H9 (cell line): ENCODE measurements at regions not wholly inside any gene's neighbourhood (a gene's known extent, or its start where the extent isn't known, plus 50 kb on each side); places are given as distances from the start of the nearest gene placed in this dataset.

Source experiments
- DNase-seq: peaks from one replicate; pipeline ENCODE4 v3.0.0-alpha.2; 2017
- H2AFZ ChIP-seq: one replicate; pipeline ENCODE4 v1.6.1; 2013; ENCODE audit warnings: mild to moderate bottlenecking, low read length, control low read depth, moderate library complexity
- H2AK5ac ChIP-seq: 2 replicates; pipeline ENCODE4 v1.6.1; 2013; ENCODE audit warnings: low read length, control low read depth, mixed read lengths; ENCODE audit not compliant: insufficient read length
- H2BK120ac ChIP-seq: one replicate; pipeline ENCODE4 v1.6.1; 2013; ENCODE audit warnings: low read depth, mild to moderate bottlenecking, low read length, control low read depth, inconsistent platforms; ENCODE audit not compliant: poor library complexity, severe bottlenecking
- H2BK12ac ChIP-seq: 2 replicates; pipeline ENCODE4 v1.6.1; 2013; ENCODE audit warnings: low read length, control low read depth, mixed read lengths, low read depth; ENCODE audit not compliant: insufficient read length
- H2BK15ac ChIP-seq: 2 replicates; pipeline ENCODE4 v1.6.1; 2013; ENCODE audit warnings: low read depth, low read length, control low read depth
- H2BK20ac ChIP-seq: one replicate; pipeline ENCODE4 v1.6.1; 2013; ENCODE audit warnings: low read depth, mild to moderate bottlenecking, low read length, control low read depth, inconsistent platforms; ENCODE audit not compliant: poor library complexity, severe bottlenecking
- H2BK5ac ChIP-seq: 2 replicates; pipeline ENCODE4 v1.6.1; 2013; ENCODE audit warnings: low read length, control low read depth, mixed read lengths; ENCODE audit not compliant: insufficient read length
- H3K14ac ChIP-seq: 2 replicates; pipeline ENCODE4 v1.6.1; 2013; ENCODE audit warnings: low read length, control low read depth; ENCODE audit not compliant: insufficient read depth
- H3K18ac ChIP-seq: 2 replicates; pipeline ENCODE4 v1.6.1; 2013; ENCODE audit warnings: low read depth, mild to moderate bottlenecking, mixed read lengths, low read length, control low read depth; ENCODE audit not compliant: insufficient read length
- H3K23ac ChIP-seq: 2 replicates; pipeline ENCODE4 v1.6.1; 2013; ENCODE audit warnings: low read length, control low read depth, mixed read lengths, low read depth; ENCODE audit not compliant: insufficient read length
- H3K23me2 ChIP-seq: 2 replicates; pipeline ENCODE4 v1.6.1; 2013; ENCODE audit warnings: low read depth, mild to moderate bottlenecking, mixed read lengths, low read length, control low read depth; ENCODE audit not compliant: insufficient read length, poor library complexity, severe bottlenecking
- H3K27ac ChIP-seq: 2 replicates; pipeline ENCODE4 v1.5.1; 2013; ENCODE audit warnings: low read length, control low read depth, mixed read lengths, low read depth; ENCODE audit not compliant: insufficient read length
- H3K27me3 ChIP-seq: 2 replicates; pipeline ENCODE4 v1.6.1; 2013; ENCODE audit warnings: low read length, control low read depth, inconsistent platforms; ENCODE audit not compliant: insufficient read depth
- H3K4ac ChIP-seq: 2 replicates; pipeline ENCODE4 v1.6.1; 2013; ENCODE audit warnings: low read depth, mild to moderate bottlenecking, control low read depth, inconsistent platforms, low read length, moderate library complexity
- H3K4me1 ChIP-seq: 2 replicates; pipeline ENCODE4 v1.6.1; 2013; ENCODE audit warnings: low read length, control low read depth, inconsistent platforms; ENCODE audit not compliant: insufficient read depth
- H3K4me2 ChIP-seq: 2 replicates; pipeline ENCODE4 v1.6.1; 2013; ENCODE audit warnings: low read length, control low read depth, mixed read lengths; ENCODE audit not compliant: insufficient read length, insufficient read depth
- H3K56ac ChIP-seq: 2 replicates; pipeline ENCODE4 v1.6.1; 2013; ENCODE audit warnings: low read depth, mild to moderate bottlenecking, mixed read lengths, low read length, control low read depth; ENCODE audit not compliant: insufficient read length
- H3K79me1 ChIP-seq: 2 replicates; pipeline ENCODE4 v1.6.1; 2013; ENCODE audit warnings: low read depth, mild to moderate bottlenecking, moderate library complexity, low read length, control low read depth, inconsistent platforms; ENCODE audit not compliant: insufficient read depth, poor library complexity, severe bottlenecking
- H3K79me2 ChIP-seq: 2 replicates; pipeline ENCODE4 v1.6.1; 2013; ENCODE audit warnings: low read length, control low read depth, inconsistent platforms; ENCODE audit not compliant: insufficient read depth
- H3K9ac ChIP-seq: 2 replicates; pipeline ENCODE4 v1.6.1; 2013; ENCODE audit warnings: low read length, control low read depth, mixed read lengths; ENCODE audit not compliant: insufficient read length; ENCODE audit errors: extremely low read depth
- H3K9me3 ChIP-seq: one replicate; pipeline ENCODE4 v1.6.1; 2013; ENCODE audit warnings: low read depth, low read length, inconsistent platforms; ENCODE audit not compliant: control insufficient read depth
- H3T11ph ChIP-seq: one replicate; pipeline ENCODE4 v1.6.1; 2013; ENCODE audit warnings: mild to moderate bottlenecking, low read length, control low read depth, inconsistent platforms
- H4K20me1 ChIP-seq: one replicate; pipeline ENCODE4 v1.6.1; 2013; ENCODE audit not compliant: control insufficient read depth, insufficient read length, insufficient read depth
- H4K5ac ChIP-seq: 2 replicates; pipeline ENCODE4 v1.6.1; 2013; ENCODE audit warnings: low read depth, mild to moderate bottlenecking, mixed read lengths, low read length, control low read depth; ENCODE audit not compliant: insufficient read length
- H4K8ac ChIP-seq: replicated peaks from 2 replicates; pipeline ENCODE4 v1.6.1; 2013; ENCODE audit warnings: low read length, control low read depth, mixed read lengths, low read depth; ENCODE audit not compliant: insufficient read length
- H4K91ac ChIP-seq: 2 replicates; pipeline ENCODE4 v1.6.1; 2013; ENCODE audit warnings: low read depth, mild to moderate bottlenecking, moderate library complexity, mixed read lengths, low read length, control low read depth; ENCODE audit not compliant: insufficient read length
- H3K27ac Mint-ChIP-seq, 3 experiments: 2 replicates in 2 of 3; 3 replicates in 1 of 3; pipeline ENCODE4 v1.8.0; 2020 to 2021; ENCODE audit warnings: mixed read lengths in 3 of 3, mild to moderate bottlenecking in 1 of 3, moderate library complexity in 1 of 3
- H3K27me3 Mint-ChIP-seq: 2 replicates; pipeline ENCODE4 v1.8.0; 2021; ENCODE audit warnings: low read depth, mild to moderate bottlenecking, moderate library complexity, mixed read lengths
- H3K36me3 Mint-ChIP-seq, 3 experiments: 2 replicates in 2 of 3; 3 replicates in 1 of 3; pipeline ENCODE4 v1.8.0; 2020 to 2021; ENCODE audit warnings: low read depth in 3 of 3, mixed read lengths in 3 of 3; ENCODE audit not compliant: insufficient read depth in 1 of 3
- H3K4me1 Mint-ChIP-seq, 2 experiments: 2 replicates each; pipeline ENCODE4 v1.8.0; 2020; ENCODE audit warnings: mixed read lengths in 2 of 2
- H3K4me3 Mint-ChIP-seq, 2 experiments: 2 replicates in 1 of 2; 3 replicates in 1 of 2; pipeline ENCODE4 v1.8.0; 2020 to 2021; ENCODE audit warnings: mild to moderate bottlenecking in 2 of 2, mixed read lengths in 2 of 2, moderate library complexity in 1 of 2
- H3K9me3 Mint-ChIP-seq, 2 experiments: 2 replicates in 1 of 2; 3 replicates in 1 of 2; pipeline ENCODE4 v1.8.0; 2020; ENCODE audit warnings: mild to moderate bottlenecking in 2 of 2, mixed read lengths in 2 of 2, moderate library complexity in 1 of 2
- CTCF ChIP-seq: fragments of 200-600 bp; sonication (generic); conservative IDR thresholded peaks from 3 replicates; pipeline ENCODE4 v1.8.0; 2021; ENCODE audit warnings: antibody characterized with exemption, mild to moderate bottlenecking
- WGBS: extraction: QIAGEN DNeasy Blood & Tissue Kit; methylation state at CpG from one replicate; pipeline ENCODE4 v1.1.7; 2013; ENCODE audit warnings: missing lambda C conversion rate, low lambda C conversion rate, mixed read lengths; ENCODE audit not compliant: insufficient read length; ENCODE audit errors: extremely low coverage; 5-methylcytosine and 5-hydroxymethylcytosine counted together

- Histone ChIP-seq H3K79me2 (no peaks in the 10 kb centered on the region), H3K79me1 (no peaks in the 10 kb centered on the region), H3K23me2 (no peaks in the 10 kb centered on the region), H4K91ac (no peak overlapping the region), H2AFZ (no peak overlapping the region), H3K23ac (no peak overlapping the region), H2BK15ac (no peak overlapping the region), H3K27ac (no peak overlapping the region), H3K9ac (no peak overlapping the region), H3K56ac (no peak overlapping the region), H2BK5ac (no peak overlapping the region), H3K4me2 (no peak overlapping the region), H3K14ac (no peak overlapping the region), H2BK120ac (no peak overlapping the region), H2AK5ac (no peak overlapping the region), H3K4ac (no peak overlapping the region), H3K27me3 (no peaks in the 10 kb centered on the region), H2BK20ac (no peak overlapping the region), H2BK12ac (no peak overlapping the region), H3K4me1 (no peaks in the 10 kb centered on the region), H3T11ph (no peak overlapping the region), H3K18ac (no peak overlapping the region), H4K8ac (no peak overlapping the region), H4K5ac (no peak overlapping the region), H4K20me1 (no peaks in the 10 kb centered on the region), H3K9me3 (no peaks in the 10 kb centered on the region)
- no peak for DNase-seq
- H3K36me3 Mint-ChIP-seq: no peaks in the 10 kb centered on the region
- no peaks in the 10 kb centered on the region; the same call in 1 of the 2 replicates for H3K27me3 Mint-ChIP-seq
- H3K27ac Mint-ChIP-seq: peak overlapping the region in 1 of 3 experiments; percentile 25; a peak in 1 of 7 replicates
- no peaks in the 10 kb centered on the region for H3K9me3 Mint-ChIP-seq
- no peak for TF ChIP-seq CTCF
- WGBS: no CpG with 5 or more reads among the region's 4 CpGs
- H3K4me3 Mint-ChIP-seq: no peak overlapping the region
- H3K4me1 Mint-ChIP-seq: peaks cover 17 to 19% of the 10 kb centered on the region in 2 experiments
These were observed 254.0 kb upstream of the SLC14A2 start for GRCh38 chr18:45361125-45361851.
